Kidney epithelial cell (primary cell): ENCODE measurements at regions not wholly inside any gene's neighbourhood (a gene's known extent, or its start where the extent isn't known, plus 50 kb on each side); places are given as distances from the start of the nearest gene placed in this dataset.

Experiments
- DNase-seq: peaks from one replicate; pipeline ENCODE4 v3.0.0-alpha.2; 2010; ENCODE audit warnings: low read depth
- H3K27me3 ChIP-seq: 2 replicates; pipeline ENCODE4 v1.6.0; 2011; ENCODE audit warnings: low read length; ENCODE audit not compliant: control insufficient read depth, insufficient read depth
- H3K36me3 ChIP-seq: 2 replicates; pipeline ENCODE4 v1.5.1; 2011; ENCODE audit warnings: low read length; ENCODE audit not compliant: control insufficient read depth, insufficient read depth
- H3K4me3 ChIP-seq: 2 replicates; pipeline ENCODE4 v1.5.1; 2011; ENCODE audit warnings: low read depth, mild to moderate bottlenecking, control low read depth, low read length
- CTCF ChIP-seq: IDR thresholded peaks from 2 replicates; pipeline ENCODE4 v1.5.1; 2011; ENCODE audit warnings: mild to moderate bottlenecking, moderate library complexity, low read length, control low read depth, inconsistent platforms; ENCODE audit not compliant: insufficient read depth, poor library complexity, severe bottlenecking

DNA sequence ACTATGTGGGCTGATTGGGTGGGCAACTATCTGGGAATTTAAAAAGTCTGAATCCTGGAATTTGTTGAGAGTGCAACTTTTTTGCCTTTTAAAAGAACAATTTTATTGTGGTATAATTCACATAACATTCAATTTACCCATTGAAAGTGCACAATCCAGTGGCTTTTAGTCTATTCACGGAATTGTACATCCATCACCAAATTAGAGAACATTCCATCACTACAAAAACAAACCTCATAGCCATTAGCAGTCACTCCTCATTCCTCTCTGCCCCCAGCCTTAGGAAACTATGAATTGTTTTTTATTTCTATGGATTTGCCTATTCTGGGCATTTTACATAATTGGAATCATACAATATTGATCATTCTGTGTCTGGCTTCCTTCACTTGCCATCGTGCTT lies 101.8 kb upstream of the ALDH1A3 start:
- H3K27me3 ChIP-seq, result no peaks in the 10 kb centered on the region
- H3K36me3 ChIP-seq, result no peaks in the 10 kb centered on the region
- no peak overlapping the region for H3K4me3 ChIP-seq
- no peak for TF ChIP-seq CTCF
- no peak for DNase-seq

- H3K36me3 ChIP-seq, result no peaks in the 10 kb centered on the region
- TF ChIP-seq CTCF, result no peak
- no peak overlapping the region for H3K4me3 ChIP-seq
- no peaks in the 10 kb centered on the region for H3K27me3 ChIP-seq
- no peak for DNase-seq
Observed at GRCh38 chr15:100778831-100779288, 100.8 kb upstream of the ALDH1A3 start.

GRCh38 chr15:100779331-100780207 lies 100.1 kb upstream of the ALDH1A3 start:
- TF ChIP-seq CTCF, result no peak
- Histone ChIP-seq H3K36me3 (no peaks in the 10 kb centered on the region), H3K4me3 (no peak overlapping the region), H3K27me3 (no peaks in the 10 kb centered on the region)
- DNase-seq, result no peak

DNA sequence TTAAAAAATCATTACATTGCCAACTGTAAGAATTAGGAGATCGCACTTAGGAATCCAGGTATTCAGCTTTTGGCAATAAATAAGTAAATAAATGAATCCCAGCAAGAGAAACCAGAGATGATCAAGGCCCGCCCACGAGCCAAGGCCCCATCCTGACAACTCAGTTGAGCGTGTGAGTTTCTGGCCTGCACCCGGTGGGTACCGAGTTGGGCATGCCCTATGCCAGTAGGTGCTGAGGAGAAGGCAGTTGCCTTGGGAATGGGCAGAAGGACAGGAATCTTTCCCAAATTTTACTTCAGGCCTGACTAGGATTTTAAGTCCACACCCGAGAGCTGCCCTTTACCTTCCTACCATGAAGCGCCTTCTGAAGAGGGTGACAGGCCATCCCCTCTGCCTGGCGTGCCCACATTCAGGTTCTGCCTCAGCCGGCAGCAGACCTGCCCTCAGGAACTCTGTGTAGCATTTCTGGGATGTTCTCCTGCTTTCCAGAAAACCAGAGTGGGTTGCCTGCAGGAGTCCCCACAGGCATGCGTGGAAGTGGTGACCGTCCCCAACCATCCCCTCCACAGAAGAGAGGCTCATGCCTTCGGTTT lies 99.3 kb upstream of the ALDH1A3 start:
- H3K27me3 ChIP-seq, result no peaks in the 10 kb centered on the region
- H3K36me3 ChIP-seq, result no peaks in the 10 kb centered on the region
- H3K4me3 ChIP-seq, result no peak overlapping the region
- TF ChIP-seq CTCF, result no peak
- DNase-seq, result no peak

GRCh38 chr15:100781061-100781960 lies 98.3 kb upstream of the ALDH1A3 start:
- no peak for DNase-seq
- no peaks in the 10 kb centered on the region for H3K36me3 ChIP-seq

More at GRCh38 chr15:100781061-100781960, 98.3 kb upstream of the ALDH1A3 start:
- TF ChIP-seq CTCF, result no peak
- Histone ChIP-seq H3K4me3 (no peak overlapping the region), H3K27me3 (no peaks in the 10 kb centered on the region)
